Osteoblast (primary cell): ENCODE measurements at regions not wholly inside any gene's neighbourhood (a gene's known extent, or its start where the extent isn't known, plus 50 kb on each side); places are given as distances from the start of the nearest gene placed in this dataset.
"Not testable (repeated sequence)": the region's sequence is repeated elsewhere in the genome, so short reads cannot be mapped to it uniquely, and the experiment has no call there.

Experiments
- DNase-seq: peaks from one replicate; pipeline ENCODE4 v3.0.0; 2011; ENCODE audit warnings: low spot score, mixed read lengths; ENCODE audit not compliant: insufficient read length; ENCODE audit errors: missing footprints
- H2AFZ ChIP-seq: 2 replicates; pipeline ENCODE4 v1.6.0; 2011; ENCODE audit warnings: mild to moderate bottlenecking, low read length
- H3K27ac ChIP-seq: 2 replicates; pipeline ENCODE4 v1.5.1; 2011; ENCODE audit warnings: mild to moderate bottlenecking, low read depth, low read length, moderate library complexity
- H3K27me3 ChIP-seq: 2 replicates; pipeline ENCODE4 v1.6.0; 2012; ENCODE audit warnings: mild to moderate bottlenecking, control low read depth, inconsistent platforms, low read length, moderate library complexity; ENCODE audit not compliant: insufficient read depth
- H3K36me3 ChIP-seq: 2 replicates; pipeline ENCODE4 v1.5.1; 2011; ENCODE audit warnings: mild to moderate bottlenecking, low read length, control low read depth, moderate library complexity; ENCODE audit not compliant: insufficient read depth
- H3K4me1 ChIP-seq: 2 replicates; pipeline ENCODE4 v1.5.1; 2011; ENCODE audit warnings: mild to moderate bottlenecking, low read length, control low read depth, moderate library complexity; ENCODE audit not compliant: insufficient read depth
- H3K4me2 ChIP-seq: 2 replicates; pipeline ENCODE4 v1.6.0; 2011; ENCODE audit warnings: mild to moderate bottlenecking, low read length; ENCODE audit not compliant: insufficient read depth
- H3K4me3 ChIP-seq: fragments of 200-600 bp; sonication (generic); 3 replicates; pipeline ENCODE4 v1.5.1; 2012; ENCODE audit warnings: mild to moderate bottlenecking, low read length, inconsistent platforms; ENCODE audit not compliant: insufficient read depth
- H3K79me2 ChIP-seq: 2 replicates; pipeline ENCODE4 v1.6.0; 2012; ENCODE audit warnings: mild to moderate bottlenecking, low read length, control low read depth, inconsistent platforms; ENCODE audit not compliant: insufficient read depth
- H3K9me3 ChIP-seq: 2 replicates; pipeline ENCODE4 v1.5.1; 2011; ENCODE audit warnings: low read depth, low read length, control low read depth
- H4K20me1 ChIP-seq: 2 replicates; pipeline ENCODE4 v1.6.0; 2012; ENCODE audit warnings: mild to moderate bottlenecking, low read length, control low read depth; ENCODE audit not compliant: insufficient read depth
- CTCF ChIP-seq: IDR thresholded peaks from 2 replicates; pipeline ENCODE4 v1.5.1; 2011; ENCODE audit warnings: mild to moderate bottlenecking, low read depth, low read length, moderate library complexity; ENCODE audit errors: extremely low read depth

- TF ChIP-seq CTCF: no peak
- DNase-seq: no peak
- H3K36me3 ChIP-seq: no peaks in the 10 kb centered on the region
Measured at GRCh38 chr2:143840194-143840593, 679.7 kb downstream of the ZEB2 start.

GRCh38 chr2:143839456-143839855, 680.5 kb downstream of the ZEB2 start:
- Histone ChIP-seq H3K36me3 (no peaks in the 10 kb centered on the region), H3K27ac (no peak overlapping the region), H3K4me3 (no peak overlapping the region), H3K4me2 (no peak overlapping the region), H3K4me1 (no peaks in the 10 kb centered on the region), H3K9me3 (no peaks in the 10 kb centered on the region), H3K27me3 (no peaks in the 10 kb centered on the region), H4K20me1 (no peaks in the 10 kb centered on the region), H3K79me2 (no peaks in the 10 kb centered on the region), H2AFZ (no peak overlapping the region)
- no peak for TF ChIP-seq CTCF
- no peak for DNase-seq

More at GRCh38 chr2:143840194-143840593, 679.7 kb downstream of the ZEB2 start:
- Histone ChIP-seq H3K4me2 (no peak overlapping the region), H3K27me3 (no peaks in the 10 kb centered on the region), H3K27ac (no peak overlapping the region), H3K9me3 (no peaks in the 10 kb centered on the region), H2AFZ (peak overlapping the region; percentile 27), H3K4me3 (no peak overlapping the region), H3K4me1 (no peaks in the 10 kb centered on the region), H3K79me2 (no peaks in the 10 kb centered on the region), H4K20me1 (no peaks in the 10 kb centered on the region)

- H3K36me3 ChIP-seq, DNase-seq, H2AFZ ChIP-seq, H3K4me3 ChIP-seq, H3K27me3 ChIP-seq, H4K20me1 ChIP-seq, H3K27ac ChIP-seq, H3K4me1 ChIP-seq, H3K9me3 ChIP-seq, H3K79me2 ChIP-seq, H3K4me2 ChIP-seq: not testable (repeated sequence)
Measured at GRCh38 chr2:143837055-143837454, 682.9 kb downstream of the ZEB2 start.

- no peak overlapping the region for H3K4me3 ChIP-seq
- H3K4me1 ChIP-seq: no peaks in the 10 kb centered on the region
- no peak overlapping the region for H3K4me2 ChIP-seq
- no peaks in the 10 kb centered on the region for H4K20me1 ChIP-seq
- DNase-seq: no peak
- no peak overlapping the region for H3K27ac ChIP-seq
- no peaks in the 10 kb centered on the region for H3K9me3 ChIP-seq
- H3K36me3 ChIP-seq: no peaks in the 10 kb centered on the region
- no peak for TF ChIP-seq CTCF
- no peaks in the 10 kb centered on the region for H3K79me2 ChIP-seq
- H3K27me3 ChIP-seq: no peaks in the 10 kb centered on the region
- H2AFZ ChIP-seq: no peak overlapping the region
Measured at GRCh38 chr2:143835481-143835880, 684.4 kb downstream of the ZEB2 start.
